Stimulated activated CD8-positive, alpha-beta memory T cell treated with anti-CD3 and anti-CD28 coated beads, Interleukin-4, amount 100 ng/mL, for 48 hours (primary cell): ENCODE measurements at regions not wholly inside any gene's neighbourhood (a gene's known extent, or its start where the extent isn't known, plus 50 kb on each side); places are given as distances from the start of the nearest gene placed in this dataset.

Experiments
- DNase-seq: peaks from one replicate; pipeline ENCODE4 v3.0.0-alpha.2; 2020

DNA sequence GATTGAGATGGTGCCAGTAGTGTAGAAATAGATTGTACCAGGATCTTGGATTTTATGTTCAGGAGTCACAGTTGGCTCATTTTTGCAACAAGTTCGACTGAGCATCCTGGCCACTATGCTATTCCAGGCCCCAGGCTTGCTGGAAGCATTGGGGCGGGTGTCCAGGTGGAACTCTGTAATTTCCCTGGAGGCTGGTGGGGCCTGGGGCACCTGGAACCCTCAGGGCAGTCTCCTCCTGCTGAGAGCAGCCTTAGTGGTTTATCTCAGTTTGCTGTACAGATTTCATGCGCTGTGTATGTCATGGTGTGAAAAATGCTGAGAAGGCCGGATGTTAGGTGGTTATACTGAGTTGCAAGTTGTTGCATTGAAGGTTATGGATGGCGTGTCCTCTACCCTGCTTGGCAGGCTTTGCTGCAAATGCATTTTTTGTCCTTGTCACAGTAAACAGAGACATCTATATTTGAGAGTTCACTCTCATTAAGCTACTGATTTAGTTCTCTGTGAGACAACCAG is 135.1 kb upstream of the MYLIP start:
- no peak for DNase-seq

DNA sequence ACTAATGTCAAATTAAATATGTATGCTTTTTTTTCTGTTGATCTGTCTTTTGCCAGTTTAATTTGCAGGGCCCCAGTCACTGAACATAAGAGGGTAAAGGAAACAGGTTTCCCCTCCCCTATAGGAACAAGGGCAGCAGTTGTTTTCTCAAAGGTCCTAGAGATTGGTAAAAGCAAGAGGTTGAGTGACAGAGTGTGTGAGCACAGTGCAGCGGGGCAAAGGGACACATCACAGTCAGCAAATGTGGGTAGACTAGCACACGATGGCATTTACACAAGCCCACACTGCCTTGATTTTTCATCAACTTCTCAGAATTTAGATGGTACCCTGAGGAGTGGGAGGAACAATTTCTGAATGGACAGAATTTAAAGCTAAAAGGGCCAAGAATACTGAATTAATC is 138.7 kb upstream of the MYLIP start:
- DNase-seq: no peak

DNA sequence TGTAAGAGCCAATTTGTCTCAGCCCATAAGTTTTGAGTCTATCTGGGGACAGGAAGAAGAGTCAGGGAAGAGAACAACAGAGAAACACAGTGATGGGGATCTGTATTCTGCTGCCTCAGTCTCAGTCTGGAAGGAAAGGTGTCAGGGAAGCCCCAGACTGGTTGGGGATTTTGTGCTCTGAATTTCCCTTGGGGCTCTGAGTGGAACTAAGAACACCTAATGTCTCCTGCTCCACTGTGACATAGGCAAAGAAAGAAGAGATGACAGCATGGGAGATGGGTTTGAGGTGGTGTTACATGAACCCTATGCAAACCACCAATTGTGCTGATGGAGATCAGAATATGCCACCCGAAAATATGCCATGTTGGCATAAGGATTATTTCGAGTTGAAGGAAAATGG is 139.5 kb upstream of the MYLIP start:
- DNase-seq: no peak

DNA sequence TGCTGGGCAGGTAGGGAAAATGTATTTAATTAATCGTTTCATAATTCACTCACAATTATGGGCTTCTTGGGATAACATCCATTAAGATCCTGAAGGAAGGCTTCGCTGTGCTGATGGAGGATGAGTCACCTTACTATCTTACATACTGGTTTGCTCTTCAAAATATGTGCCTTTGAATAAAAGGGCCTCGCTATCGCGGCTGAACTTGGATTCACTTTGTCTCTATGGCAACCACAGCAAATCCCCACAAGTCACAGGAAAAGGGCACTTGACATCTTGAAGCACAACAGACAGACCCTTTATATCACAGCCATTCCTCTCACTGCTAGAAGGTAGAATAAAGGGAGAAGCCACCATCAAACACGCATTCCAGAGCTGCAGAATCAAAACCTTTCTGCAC is 141.3 kb upstream of the MYLIP start:
- no peak for DNase-seq

DNA sequence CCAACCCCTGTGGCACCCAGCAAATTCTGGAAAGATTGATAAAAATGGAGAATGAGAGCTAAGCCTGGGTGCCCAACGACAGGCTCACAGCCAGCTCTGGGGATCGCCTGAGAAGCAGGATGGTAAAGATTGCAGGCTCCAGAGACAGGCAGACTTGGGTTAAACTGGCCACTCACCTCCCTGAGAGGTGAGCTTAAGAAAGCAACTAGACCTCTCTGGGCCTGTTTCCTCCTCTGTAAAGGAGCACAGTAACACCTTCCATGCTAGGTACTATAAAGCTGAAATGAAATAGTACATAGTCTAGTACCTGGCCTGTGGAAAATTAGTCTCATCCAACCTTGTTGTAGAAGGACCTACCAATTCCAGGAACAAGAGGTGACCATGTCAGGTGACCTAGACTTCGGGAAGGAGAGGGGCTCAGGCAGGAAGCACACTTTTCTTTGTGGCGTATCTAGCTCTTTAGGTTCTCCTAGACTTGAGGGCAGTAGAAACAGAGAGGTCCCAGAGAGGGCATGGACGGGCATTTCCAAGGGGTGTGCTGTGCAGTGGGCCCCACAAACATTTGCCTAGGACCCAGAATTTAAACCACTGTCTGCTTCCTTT is 142.8 kb upstream of the MYLIP start:
- DNase-seq: no peak

DNA sequence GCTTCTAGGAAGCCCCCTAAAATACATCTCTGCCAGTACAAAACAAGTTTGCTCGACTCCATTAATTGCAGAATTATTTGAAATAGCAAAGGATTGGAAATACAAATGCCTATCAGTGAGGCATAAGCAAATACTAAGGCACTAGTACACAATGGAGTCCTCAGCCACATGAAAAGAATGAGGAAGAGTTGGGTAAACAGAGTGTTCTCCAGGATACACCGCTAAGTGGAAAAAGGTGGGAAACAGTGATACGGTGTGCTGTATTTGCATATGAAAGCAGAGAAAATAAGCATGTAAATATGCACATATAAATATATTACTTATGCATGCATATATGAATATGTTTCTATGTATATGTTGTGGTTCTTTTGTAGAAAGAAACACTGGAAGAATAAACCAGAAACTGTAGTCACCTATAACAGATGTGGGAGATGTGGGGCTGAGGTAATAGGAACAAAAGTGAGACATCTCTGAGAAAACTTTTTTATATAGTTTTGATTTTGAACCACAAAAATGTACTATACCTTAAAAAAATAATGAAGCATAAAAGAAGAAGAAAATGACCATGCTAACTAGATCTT is 143.4 kb upstream of the MYLIP start:
- no peak for DNase-seq

DNA sequence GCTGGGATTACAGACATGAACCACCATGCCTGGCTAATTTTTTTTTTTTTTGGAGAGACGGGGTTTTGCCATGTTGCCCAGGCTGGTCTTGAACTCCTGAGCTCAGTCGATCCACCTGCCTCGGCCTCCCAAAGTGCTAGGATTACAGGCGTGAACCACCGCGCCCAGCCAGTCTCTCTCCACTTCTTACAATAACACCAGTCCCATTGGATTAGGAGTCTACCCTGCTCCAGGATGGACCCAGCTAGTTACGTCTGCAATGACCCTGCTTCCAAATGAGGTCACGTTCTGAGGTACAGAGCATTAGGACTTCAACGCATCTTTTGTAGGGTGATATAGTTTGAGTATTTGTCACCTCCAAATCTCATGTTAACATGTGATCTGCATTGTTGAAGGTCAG is 146.9 kb upstream of the MYLIP start:
- DNase-seq: no peak

DNA sequence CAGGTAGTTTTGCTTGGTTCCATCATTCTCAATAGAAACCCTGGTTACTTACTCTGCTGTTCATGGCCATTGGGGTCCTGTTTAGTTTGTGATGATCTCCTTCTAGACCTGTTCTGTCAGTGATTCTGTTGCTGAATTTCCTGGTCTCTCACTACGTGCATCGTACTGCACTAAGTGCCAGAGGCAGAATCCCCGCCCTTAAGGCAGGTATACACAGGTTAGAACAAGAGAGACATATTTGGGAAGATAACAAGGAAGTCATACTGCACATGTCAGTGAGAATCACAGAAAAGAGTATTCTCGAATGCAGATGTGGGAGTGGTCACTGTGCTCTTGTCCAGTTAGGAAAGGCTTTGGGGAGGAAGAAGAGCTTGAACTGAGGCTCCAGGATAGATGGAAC is 148.1 kb upstream of the MYLIP start:
- no peak for DNase-seq

DNA sequence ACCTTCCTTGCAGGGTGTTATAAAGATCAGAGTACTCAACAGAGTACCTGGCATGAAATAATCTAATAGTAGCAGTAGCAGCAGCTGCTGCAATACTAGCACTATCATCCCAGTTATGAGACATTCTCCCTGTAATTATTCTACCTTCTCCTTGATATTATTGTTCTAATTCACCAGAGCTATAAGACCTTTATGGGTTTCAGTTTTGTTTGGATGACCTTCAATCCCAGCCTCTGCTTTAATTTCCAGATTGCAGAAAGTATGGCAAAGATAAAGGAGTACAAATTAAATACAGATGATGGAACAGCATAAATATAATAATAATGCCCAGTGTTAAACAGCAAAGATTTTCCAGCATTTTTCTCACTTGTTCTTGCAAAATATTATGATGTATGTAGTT is 150.5 kb upstream of the MYLIP start:
- no peak for DNase-seq

DNA sequence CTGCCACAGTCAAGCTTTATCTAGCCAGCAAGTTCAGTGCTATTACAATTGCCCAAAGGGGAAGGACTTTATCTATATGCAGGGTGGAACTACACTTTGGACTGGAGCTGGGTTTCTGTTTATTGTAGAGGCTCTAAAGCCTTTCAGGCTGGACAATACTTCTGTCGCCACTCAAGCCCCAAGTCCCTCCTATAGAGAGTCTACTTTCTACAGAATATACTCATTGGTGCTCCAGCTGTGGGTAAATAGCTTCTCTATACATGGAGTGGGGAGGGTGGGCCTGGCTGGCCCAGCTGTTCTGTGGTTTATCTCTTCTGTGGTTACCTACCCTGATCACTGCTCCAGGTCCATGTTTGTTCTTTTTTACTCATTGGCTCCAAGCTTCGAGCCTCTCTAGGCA is 151.8 kb upstream of the MYLIP start:
- no peak for DNase-seq

DNA sequence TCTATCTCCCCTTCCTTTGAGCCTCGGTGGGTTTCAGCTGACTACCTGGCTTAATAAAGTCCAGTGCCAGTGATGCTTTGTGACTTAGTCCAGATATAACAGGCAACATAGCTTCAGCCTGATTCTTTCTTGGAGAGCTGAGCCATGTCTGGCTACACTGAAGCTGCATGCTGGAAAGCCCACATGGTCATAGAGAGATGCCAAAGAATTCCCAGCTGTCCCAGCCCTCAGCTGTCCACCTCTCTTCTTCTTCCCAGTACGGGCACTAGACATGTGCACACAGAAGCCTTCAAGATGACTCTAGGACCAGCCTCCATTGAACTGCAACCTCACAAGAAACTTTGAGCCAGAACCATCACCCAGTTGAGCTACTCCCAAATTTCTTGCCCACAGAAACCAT is 154.1 kb upstream of the MYLIP start:
- DNase-seq: no peak

DNA sequence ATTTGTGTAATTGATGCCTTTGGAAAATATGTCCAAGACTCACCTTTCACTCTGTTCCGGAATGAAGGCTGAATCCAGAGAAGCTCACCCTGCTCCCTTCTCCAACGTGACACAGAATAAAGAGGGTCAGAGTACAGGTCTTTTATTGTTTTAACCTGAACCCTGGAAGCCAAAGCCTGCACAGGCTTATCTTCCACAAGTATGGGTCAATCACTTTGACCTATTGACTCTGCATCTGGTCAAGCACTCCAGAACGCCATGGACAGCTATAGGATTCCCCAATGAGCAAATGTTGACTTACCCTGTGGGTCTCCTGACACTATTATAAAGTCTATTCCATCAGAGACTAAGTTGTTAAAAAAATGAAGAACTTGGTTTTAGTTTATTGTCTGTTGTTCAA is 158.4 kb upstream of the MYLIP start:
- DNase-seq: no peak

DNA sequence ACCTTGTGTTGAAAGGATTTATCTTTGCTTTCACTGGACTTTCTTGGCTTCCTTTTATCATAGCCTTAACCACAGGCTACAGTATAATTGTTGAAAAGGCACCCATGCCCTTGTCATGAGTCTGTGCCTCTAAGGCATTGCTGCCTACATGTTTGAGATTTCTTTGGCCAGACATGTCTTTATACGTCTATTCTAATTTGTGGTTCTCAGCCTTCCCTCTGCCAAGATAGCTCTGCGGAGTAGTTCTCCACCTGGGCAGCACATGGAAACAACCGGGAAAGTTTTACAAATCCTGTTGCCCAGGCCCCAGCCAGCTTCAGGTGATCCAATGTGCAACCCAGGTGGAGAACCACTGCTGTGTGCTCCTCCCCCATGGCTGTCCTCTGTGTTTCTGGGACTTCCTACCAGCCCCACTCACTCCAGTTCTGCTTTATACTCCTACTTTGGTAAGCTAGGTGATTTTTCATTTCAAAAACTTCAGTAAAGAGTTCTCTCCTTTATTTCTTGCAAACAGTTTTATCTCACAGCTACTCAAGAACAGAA is 159.6 kb upstream of the MYLIP start:
- no peak for DNase-seq

DNA sequence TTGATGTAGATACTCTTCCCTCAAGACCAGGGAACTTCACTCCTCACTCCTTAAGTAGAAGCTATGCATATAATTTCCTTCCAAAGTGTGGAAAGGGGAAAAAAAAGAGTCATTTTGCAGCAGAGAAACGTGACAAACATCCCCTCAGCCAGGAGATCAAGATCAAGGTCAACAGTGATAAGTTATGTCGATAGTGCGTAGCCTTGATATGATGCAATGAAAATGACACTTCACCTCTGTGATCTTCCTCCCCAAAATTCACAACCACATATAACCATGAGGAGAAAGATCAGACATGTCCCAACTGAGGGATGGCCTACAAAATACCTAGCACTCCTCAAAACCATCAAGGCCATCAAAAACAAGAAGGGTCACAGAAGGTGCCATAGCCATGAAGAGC is 160.4 kb upstream of the MYLIP start:
- DNase-seq: no peak

DNA sequence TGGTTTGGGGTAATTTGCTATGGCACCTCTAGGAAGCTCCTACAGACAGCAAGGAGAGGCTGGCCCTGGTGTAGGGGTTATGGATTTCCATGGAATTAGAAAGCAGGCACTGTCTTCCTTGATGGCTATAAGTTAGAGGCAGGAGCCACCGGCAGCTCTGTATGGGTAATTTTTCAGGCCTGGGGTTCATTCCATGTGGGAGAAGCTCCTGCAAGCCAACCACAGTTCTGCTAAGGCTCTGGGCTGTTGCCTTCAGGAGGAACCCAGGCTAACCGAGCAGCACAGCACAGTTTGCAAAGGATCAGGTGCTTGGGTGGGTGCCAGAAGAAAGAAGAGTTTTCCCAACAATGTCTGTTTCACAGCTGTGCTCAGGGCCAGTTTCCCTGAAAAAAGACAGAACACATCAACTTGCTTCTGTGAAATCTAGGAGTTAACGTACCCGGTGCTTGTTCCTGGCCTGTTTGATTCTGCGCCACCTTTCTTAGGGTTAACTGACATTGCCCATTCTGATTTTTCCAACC is 162.8 kb upstream of the MYLIP start:
- no peak for DNase-seq

DNA sequence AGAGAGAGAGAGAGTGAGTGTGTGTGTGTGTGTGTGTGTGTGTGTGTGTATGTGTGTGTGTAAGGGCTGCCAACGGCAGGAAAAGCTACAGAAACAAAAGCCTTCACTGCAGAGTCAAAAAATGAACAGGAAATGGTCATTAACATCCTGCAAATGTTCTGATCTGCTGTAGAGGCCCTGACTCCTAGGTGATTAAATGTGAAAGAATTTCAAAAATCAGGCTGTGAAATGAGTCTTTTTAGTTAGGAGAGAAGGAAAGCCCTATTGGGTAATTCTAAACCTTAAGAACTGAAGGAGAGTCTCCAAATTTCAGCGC is 166.5 kb upstream of the MYLIP start:
- DNase-seq: no peak

DNA sequence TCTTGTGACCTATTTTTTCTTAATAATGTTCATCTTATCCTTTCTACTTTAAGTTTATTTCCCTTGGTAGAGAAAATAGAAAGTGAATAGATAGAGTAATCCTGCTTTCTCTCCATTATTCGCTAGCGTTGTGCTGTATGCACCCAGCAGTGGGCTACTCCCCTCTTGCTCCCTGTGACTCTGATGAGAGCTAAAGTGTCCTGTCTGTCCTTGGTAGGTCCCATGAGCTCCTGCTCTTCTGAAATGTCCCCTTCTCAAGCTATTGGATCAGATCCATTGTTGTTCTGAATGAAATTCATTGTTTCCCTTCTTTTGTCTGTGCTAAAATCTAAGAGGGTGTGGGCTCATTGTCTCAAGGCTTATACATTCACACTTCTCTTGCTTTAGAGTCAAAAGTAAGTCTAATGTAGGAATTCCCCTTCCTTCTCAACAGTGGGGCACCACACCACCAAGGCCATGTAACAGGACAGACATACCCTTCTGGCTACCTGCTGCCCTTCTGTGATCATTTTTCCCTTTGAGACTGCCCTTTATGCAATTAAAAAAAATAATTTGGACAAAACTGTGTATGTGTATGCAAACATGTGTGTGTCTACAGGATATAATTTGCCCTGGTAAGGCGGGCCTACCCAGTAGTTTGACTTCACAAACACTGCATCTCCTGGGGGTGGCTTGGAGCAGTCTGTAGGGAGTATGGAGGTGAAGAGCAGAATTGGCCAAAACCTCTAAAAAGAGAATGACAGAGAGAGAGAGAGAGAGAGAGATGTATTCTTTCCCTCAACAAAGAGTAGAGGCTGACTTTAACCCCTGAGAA is 167.0 kb upstream of the MYLIP start:
- DNase-seq: no peak

DNA sequence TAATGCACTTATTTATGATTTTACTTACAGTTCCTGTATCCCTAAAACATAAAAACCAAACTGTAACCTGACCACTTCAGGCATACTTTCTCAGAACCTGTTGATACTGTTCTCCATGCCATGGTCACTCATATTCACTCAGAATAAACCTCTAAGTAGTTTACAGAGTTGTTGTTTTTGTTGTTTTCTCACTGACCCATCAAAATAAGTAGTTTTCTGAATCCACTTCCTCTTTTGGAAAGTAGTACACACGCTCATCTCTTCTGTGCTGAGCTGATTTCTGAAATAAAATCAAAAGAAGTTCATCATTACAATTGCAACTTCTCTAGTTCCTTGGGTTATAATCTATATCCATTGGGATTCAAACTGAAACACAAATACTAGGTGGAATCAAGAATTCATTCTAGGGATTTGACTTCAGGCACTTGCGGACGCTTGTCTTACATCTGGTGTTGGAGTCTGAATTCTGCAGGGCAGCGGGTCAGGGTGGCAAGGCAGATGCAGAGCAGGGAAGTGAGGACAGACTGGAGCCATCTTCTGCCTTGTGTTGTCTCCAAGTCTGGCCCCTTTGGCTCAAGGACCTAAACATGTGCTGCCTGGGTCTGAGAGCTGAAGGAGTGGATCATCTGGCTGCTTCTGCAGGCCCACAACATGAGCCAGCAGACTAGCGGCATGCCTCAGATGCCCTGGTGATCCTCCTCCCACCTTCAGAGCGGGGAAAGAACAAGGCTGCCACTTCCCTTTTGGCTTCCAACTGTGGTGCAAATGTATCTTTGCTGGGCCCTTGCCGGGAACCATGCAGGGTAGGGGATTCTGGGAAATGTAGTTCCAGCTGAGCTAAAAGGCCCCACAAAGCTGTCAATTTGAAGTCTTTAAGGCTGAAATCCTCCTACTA is 167.9 kb upstream of the MYLIP start:
- no peak for DNase-seq

DNA sequence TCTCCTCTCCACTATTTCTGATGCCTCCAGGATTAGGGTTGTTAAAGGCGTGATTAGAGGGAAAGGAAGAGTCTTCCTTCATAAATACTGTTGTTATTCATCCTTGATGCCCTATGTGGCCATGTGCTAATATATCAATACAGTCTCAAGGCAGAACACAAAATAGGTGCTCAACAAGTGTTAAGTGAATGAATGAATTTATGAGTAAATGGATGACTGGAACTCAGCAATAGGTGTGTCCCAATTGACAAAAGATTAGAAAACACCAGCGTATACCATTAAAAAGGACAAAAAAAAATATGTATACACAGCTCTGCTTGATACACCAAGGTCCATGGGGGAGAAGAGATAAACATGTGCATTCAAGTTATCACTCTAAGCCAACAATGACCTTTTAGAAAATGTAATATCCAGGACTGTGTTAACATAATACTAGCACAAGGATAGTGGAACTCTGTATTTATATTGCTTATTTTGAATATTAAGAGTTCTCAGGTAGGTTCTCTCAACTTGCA is 171.2 kb upstream of the MYLIP start:
- no peak for DNase-seq

DNA sequence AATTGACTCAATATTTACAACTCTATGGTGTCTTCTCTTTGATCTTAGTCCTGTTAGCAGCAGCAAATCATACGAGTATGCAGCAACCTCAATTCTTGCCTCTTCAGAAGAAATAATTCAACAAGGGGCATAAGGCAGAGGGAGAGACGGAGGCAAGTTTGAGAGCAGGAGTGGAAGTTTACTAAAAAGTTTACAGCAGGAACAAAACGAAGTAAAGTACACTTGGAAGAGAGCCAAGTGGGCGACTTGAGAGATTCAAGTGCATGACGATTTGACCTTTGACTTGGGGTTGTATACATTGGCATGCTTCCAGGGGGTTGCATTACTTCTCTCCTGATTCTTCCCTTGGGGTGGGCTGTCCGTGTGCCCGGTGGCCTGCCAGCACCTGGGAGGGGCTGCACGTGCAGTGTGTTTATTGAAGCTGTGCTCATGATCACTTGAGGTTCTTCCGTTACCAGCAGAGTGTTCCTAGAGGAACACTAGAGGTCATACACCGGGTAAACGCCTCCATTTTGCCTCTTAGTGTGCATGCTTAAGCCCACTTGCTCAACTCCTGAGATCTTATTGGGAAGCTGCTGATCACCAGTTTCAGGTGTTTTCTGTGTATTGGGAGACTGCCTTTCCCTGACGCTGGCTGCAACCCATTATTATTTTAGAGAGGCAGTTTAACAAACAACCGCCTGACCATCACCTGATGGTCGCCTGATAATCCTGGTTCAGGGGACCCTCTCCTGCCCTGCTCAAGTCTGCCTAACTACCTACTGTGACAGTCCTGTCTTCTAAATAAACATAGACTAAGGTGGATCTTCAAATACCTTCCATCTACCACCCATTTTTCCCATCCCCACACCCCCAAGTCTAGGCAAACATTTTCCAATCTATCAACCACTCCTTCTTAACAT is 172.4 kb upstream of the MYLIP start:
- no peak for DNase-seq

DNA sequence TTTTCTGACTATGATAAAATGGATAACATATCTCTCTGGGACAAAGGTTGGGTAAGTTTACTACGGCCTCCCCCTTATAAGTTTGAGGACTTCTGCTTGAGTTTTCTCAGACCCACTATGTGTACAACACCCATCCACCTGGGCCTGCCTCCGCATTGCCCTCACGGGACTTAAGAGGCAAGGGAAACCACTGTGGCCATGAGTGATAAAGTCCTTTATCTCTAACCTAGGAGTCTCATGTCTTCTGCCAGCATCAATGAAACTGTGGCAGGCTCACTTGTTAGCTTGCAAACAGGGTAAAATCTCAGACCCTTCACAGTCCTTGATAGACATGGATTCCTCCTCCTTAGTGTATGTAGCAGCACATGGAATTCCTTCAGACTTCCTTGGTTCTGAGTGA is 173.4 kb upstream of the MYLIP start:
- no peak for DNase-seq
